OCI-LY1 (cell line): ENCODE measurements at regions not wholly inside any gene's neighbourhood (a gene's known extent, or its start where the extent isn't known, plus 50 kb on each side); places are given as distances from the start of the nearest gene placed in this dataset.

ENCODE experiments used
- H2AFZ ChIP-seq: fragments of 200-600 bp; sonication (generic), shearing (Covaris generic); 2 replicates; pipeline ENCODE4 v1.6.0; 2014; ENCODE audit warnings: antibody characterized with exemption, mild to moderate bottlenecking, low read length
- H3F3A ChIP-seq: fragments of 200-600 bp; sonication (generic), shearing (Covaris generic); 2 replicates; pipeline ENCODE4 v1.6.0; 2014; ENCODE audit warnings: mild to moderate bottlenecking, antibody characterized with exemption, low read length, moderate library complexity; ENCODE audit not compliant: insufficient read depth
- H3K27ac ChIP-seq: fragments of 200-600 bp; sonication (generic); 2 replicates; pipeline ENCODE4 v1.5.1; 2014; ENCODE audit warnings: low read length, mixed run types, mild to moderate bottlenecking, low read depth; ENCODE audit not compliant: poor library complexity, severe bottlenecking
- H3K27me3 ChIP-seq: fragments of 200-600 bp; sonication (generic); 2 replicates; pipeline ENCODE4 v1.6.0; 2014; ENCODE audit warnings: antibody characterized with exemption, mild to moderate bottlenecking, low read length, moderate library complexity; ENCODE audit not compliant: insufficient read depth
- H3K36me3 ChIP-seq: fragments of 200-600 bp; sonication (generic); 2 replicates; pipeline ENCODE4 v1.6.1; 2014; ENCODE audit warnings: mild to moderate bottlenecking, antibody characterized with exemption, low read length, moderate library complexity, mixed read lengths; ENCODE audit not compliant: insufficient read depth
- H3K4me1 ChIP-seq: fragments of 200-600 bp; sonication (generic); 2 replicates; pipeline ENCODE4 v1.5.1; 2014; ENCODE audit warnings: mild to moderate bottlenecking, low read length, moderate library complexity; ENCODE audit not compliant: insufficient read depth, severe bottlenecking
- H3K4me2 ChIP-seq: fragments of 200-600 bp; sonication (generic), shearing (Covaris generic); 2 replicates; pipeline ENCODE4 v1.6.1; 2014; ENCODE audit warnings: low read length
- H3K4me3 ChIP-seq: fragments of 200-600 bp; sonication (generic); 2 replicates; pipeline ENCODE4 v1.5.1; 2014; ENCODE audit warnings: low read length, low read depth, mild to moderate bottlenecking, mixed read lengths; ENCODE audit not compliant: poor library complexity, severe bottlenecking
- H3K79me2 ChIP-seq: fragments of 200-600 bp; shearing (Covaris generic); 2 replicates; pipeline ENCODE4 v1.6.1; 2016; ENCODE audit warnings: mixed run types, low read length, mixed read lengths; ENCODE audit not compliant: insufficient read depth
- H3K9ac ChIP-seq: fragments of 200-600 bp; sonication (generic), shearing (Covaris generic); 2 replicates; pipeline ENCODE4 v1.6.1; 2014; ENCODE audit warnings: mild to moderate bottlenecking, low read length, mixed read lengths
- H3K9me2 ChIP-seq: fragments of 200-600 bp; sonication (generic), shearing (Covaris generic); 2 replicates; pipeline ENCODE4 v1.6.1; 2014; ENCODE audit warnings: low read depth, mild to moderate bottlenecking, low read length, mixed read lengths
- H3K9me3 ChIP-seq: fragments of 200-600 bp; shearing (Covaris generic); 2 replicates; pipeline ENCODE4 v1.6.1; 2014; ENCODE audit warnings: low read length, mixed read lengths
- H4K20me1 ChIP-seq: fragments of 200-600 bp; sonication (generic), shearing (Covaris generic); 2 replicates; pipeline ENCODE4 v1.6.0; 2016; ENCODE audit warnings: mild to moderate bottlenecking, low read length; ENCODE audit not compliant: insufficient read depth
- EZH2 ChIP-seq: fragments of 200-600 bp; sonication (generic), shearing (Covaris generic); IDR thresholded peaks from 2 replicates; pipeline ENCODE4 v1.8.0; 2017; ENCODE audit warnings: borderline replicate concordance, mixed run types, mild to moderate bottlenecking, antibody characterized with exemption, low read length, moderate library complexity, mixed read lengths
- TF ChIP-seq, protein P1 (sequence below): fragments of 200-600 bp; sonication (generic), shearing (Covaris generic); IDR thresholded peaks from 2 replicates; pipeline ENCODE4 v1.5.1; 2017; ENCODE audit warnings: mild to moderate bottlenecking, antibody characterized with exemption, low read length, moderate library complexity, mixed read lengths

DNA sequence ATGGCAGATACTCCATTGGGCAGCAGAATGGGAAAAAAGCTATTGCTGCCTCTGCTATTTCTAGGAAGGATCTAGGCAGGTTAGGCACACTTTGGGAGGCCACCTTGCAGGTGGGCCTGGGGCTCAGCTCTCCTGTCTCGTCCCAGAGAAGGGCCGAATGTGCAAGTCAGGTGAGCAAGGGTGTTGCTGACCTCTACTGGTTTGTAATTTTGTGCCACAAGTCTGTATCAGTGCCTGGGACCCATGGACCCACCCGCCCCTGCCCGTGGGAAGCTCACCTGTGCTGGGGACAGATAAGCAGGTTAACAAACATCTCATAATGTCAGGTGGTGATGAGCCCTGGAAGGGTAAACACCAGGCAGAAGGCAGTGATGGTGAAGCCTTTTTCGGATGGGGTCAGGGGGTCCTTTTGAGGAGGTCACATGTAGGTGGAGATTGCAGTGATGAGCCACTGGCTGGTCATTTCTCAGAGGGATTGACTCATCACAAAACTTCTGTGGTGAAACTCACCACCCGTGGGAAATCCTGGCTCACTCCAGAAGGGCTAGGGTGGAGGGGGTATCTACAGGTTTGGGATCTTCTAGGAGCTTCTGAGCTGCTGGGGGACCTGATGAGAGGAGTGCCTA, 161.3 kb downstream of the KLF13 start:
- TF ChIP-seq, protein P1, sequence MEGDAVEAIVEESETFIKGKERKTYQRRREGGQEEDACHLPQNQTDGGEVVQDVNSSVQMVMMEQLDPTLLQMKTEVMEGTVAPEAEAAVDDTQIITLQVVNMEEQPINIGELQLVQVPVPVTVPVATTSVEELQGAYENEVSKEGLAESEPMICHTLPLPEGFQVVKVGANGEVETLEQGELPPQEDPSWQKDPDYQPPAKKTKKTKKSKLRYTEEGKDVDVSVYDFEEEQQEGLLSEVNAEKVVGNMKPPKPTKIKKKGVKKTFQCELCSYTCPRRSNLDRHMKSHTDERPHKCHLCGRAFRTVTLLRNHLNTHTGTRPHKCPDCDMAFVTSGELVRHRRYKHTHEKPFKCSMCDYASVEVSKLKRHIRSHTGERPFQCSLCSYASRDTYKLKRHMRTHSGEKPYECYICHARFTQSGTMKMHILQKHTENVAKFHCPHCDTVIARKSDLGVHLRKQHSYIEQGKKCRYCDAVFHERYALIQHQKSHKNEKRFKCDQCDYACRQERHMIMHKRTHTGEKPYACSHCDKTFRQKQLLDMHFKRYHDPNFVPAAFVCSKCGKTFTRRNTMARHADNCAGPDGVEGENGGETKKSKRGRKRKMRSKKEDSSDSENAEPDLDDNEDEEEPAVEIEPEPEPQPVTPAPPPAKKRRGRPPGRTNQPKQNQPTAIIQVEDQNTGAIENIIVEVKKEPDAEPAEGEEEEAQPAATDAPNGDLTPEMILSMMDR: peak; percentile 70
- TF ChIP-seq EZH2: no peak
- H3K4me2 ChIP-seq: no peak overlapping the region
- peak overlapping the region; percentile 4; the same call in 1 of the 2 replicates for H3K9ac ChIP-seq
- H2AFZ ChIP-seq: no peak overlapping the region
- H3K27me3 ChIP-seq: no peaks in the 10 kb centered on the region; the same call in 1 of the 2 replicates
- no peaks in the 10 kb centered on the region for H3K9me2 ChIP-seq
- no peaks in the 10 kb centered on the region for H3F3A ChIP-seq
- H3K4me1 ChIP-seq: peaks cover 38% of the 10 kb centered on the region
- H3K36me3 ChIP-seq: no peaks in the 10 kb centered on the region
- H3K9me3 ChIP-seq: peaks cover 10% of the 10 kb centered on the region
- H3K27ac ChIP-seq: peak overlapping the region; percentile 68
- H3K79me2 ChIP-seq: no peaks in the 10 kb centered on the region
- H3K4me3 ChIP-seq: no peak overlapping the region
- H4K20me1 ChIP-seq: no peaks in the 10 kb centered on the region

DNA sequence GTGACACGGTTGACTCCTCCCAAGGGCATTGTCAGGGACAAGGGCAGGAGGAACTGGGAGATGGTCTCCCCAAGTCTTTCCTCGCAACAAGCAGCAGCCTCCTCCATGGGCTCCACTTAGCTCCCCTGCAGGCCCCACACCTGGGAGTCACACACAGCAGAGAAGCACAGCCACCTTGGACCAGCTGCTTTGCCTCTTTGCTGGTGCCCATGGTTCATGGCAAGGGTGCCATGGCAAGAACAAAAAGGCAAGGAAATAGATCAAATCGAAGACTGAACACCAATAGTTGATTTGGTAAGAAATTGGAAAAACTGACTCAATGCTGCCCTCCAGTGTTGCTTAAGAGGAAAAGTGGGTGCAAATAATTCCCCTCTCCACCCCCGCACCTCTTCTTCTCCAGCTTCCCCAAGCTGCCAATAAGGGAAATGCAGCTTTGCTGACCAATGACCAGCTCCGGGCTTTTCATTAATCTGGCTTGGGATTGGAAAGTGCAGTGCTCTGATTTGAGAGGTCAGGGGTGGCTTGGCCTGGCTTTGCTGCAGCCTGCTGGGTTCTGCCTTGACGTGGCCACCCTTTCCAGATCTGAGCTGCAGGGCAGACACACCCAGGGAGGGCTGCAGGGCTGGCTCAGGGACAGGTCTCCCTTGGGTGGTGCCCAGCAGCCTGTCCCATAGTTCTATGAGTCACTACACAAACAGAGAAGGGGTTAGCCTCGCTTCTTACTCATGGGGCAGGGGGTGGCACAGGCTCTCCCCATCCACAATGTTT, 162.0 kb downstream of the KLF13 start:
- H3K9me3 ChIP-seq: peaks cover 10% of the 10 kb centered on the region
- no peaks in the 10 kb centered on the region for H3F3A ChIP-seq
- no peaks in the 10 kb centered on the region; the same call in 1 of the 2 replicates for H3K27me3 ChIP-seq
- H3K4me3 ChIP-seq: no peak overlapping the region
- no peaks in the 10 kb centered on the region for H3K9me2 ChIP-seq
- H3K36me3 ChIP-seq: no peaks in the 10 kb centered on the region; the same call in 1 of the 2 replicates
- H2AFZ ChIP-seq: no peak overlapping the region
- no peaks in the 10 kb centered on the region for H4K20me1 ChIP-seq
- peaks cover 38% of the 10 kb centered on the region for H3K4me1 ChIP-seq
- no peak overlapping the region for H3K4me2 ChIP-seq
- no peaks in the 10 kb centered on the region for H3K79me2 ChIP-seq
- H3K27ac ChIP-seq: peak overlapping the region; percentile 68
- TF ChIP-seq, protein P1: peak; percentile 89
- no peak for TF ChIP-seq EZH2
- peak overlapping the region; percentile 4; the same call in 1 of the 2 replicates for H3K9ac ChIP-seq

GRCh38 chr15:31489281-31489680, 162.6 kb downstream of the KLF13 start:
- Histone ChIP-seq H3K4me2 (no peak overlapping the region), H3F3A (no peaks in the 10 kb centered on the region), H2AFZ (no peak overlapping the region), H3K27ac (peak overlapping the region; percentile 30), H3K36me3 (no peaks in the 10 kb centered on the region; the same call in 1 of the 2 replicates), H3K9me2 (no peaks in the 10 kb centered on the region), H3K9ac (no peak overlapping the region), H3K4me1 (peaks cover 38% of the 10 kb centered on the region), H3K79me2 (no peaks in the 10 kb centered on the region), H3K9me3 (peaks cover 10% of the 10 kb centered on the region), H3K4me3 (no peak overlapping the region), H3K27me3 (no peaks in the 10 kb centered on the region; the same call in 1 of the 2 replicates), H4K20me1 (no peaks in the 10 kb centered on the region)
- TF ChIP-seq, protein P1: no peak
- TF ChIP-seq EZH2: no peak
